Lower leg skin (tissue), 3 donors: ENCODE measurements at regions not wholly inside any gene's neighbourhood (a gene's known extent, or its start where the extent isn't known, plus 50 kb on each side); places are given as distances from the start of the nearest gene placed in this dataset.

Experiments used
- CTCF ChIP-seq, 3 donors: fragments of 450-650 bp; IDR thresholded peaks; one replicate each; pipeline ENCODE4 v1.5.1; 2016; ENCODE audit warnings: antibody characterized with exemption in 3 of 3, mild to moderate bottlenecking in 3 of 3, moderate library complexity in 2 of 3
- POLR2A ChIP-seq, 2 donors: fragments of 450-650 bp; IDR thresholded peaks; one replicate each; pipeline ENCODE4 v1.6.1; 2016 to 2017; ENCODE audit warnings: antibody characterized with exemption in 2 of 2, mild to moderate bottlenecking in 1 of 2, moderate library complexity in 1 of 2

DNA sequence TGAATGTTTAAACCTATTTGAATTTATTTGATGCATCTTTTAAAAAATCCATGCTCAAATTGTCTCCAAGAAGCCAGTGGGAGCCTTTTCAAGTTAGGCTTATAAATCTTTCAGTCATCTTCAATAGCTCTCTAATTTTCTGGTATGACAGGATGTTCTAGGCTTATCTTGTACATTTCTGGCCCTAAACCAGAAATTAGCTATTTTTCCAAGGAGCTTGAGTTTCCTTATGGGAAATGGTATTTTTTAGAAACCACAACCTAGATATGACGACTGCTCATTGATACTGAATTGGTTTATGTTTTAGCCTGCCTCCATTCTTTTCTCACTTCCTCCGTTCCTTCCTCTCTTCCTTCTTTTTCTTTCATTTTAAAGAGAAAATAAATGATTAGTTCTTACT lies 172.3 kb downstream of the SPRY1 start:
- no peak for TF ChIP-seq CTCF (IDR thresholded peaks at IDR 0.05)
- no peak for TF ChIP-seq POLR2A (IDR thresholded peaks at IDR 0.05)
